SK-N-SH (cell line): ENCODE measurements at regions not wholly inside any gene's neighbourhood (a gene's known extent, or its start where the extent isn't known, plus 50 kb on each side); places are given as distances from the start of the nearest gene placed in this dataset.

Experiments used
- CHD2 ChIP-seq: fragments of 150-350 bp; IDR thresholded peaks from 2 replicates; pipeline ENCODE4 v1.6.1; 2018; ENCODE audit warnings: low read length; ENCODE audit not compliant: partially characterized antibody
- CTCF ChIP-seq: fragments of 200-600 bp; sonication (generic); IDR thresholded peaks from 2 replicates; pipeline ENCODE4 v1.6.1; 2017; ENCODE audit warnings: antibody characterized with exemption, mild to moderate bottlenecking, moderate library complexity
- SMC3 ChIP-seq: IDR thresholded peaks from 2 replicates; pipeline ENCODE4 v1.6.1; 2012; ENCODE audit warnings: low read depth, low read length, improper control_type of control experiment

DNA sequence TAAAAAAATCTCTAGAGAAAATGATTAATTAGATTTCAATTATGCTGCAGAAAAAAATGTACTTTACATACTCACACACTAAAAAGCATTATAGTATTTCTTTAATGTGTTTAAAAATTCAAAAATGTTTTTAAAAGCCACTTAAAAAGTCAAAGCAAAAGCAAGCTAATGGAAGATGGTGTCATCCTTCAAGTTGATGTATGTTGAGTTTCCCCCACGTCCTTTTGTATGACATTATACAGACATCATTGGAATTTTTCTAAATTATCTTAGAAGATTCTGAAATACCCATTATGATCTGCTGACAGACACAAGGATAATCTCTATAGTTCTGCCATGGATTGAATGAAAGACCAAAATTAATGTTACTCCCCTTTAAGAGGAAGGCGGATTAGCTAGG lies 393.7 kb upstream of the TENM3 start:
- no peak for TF ChIP-seq CTCF
- no peak for TF ChIP-seq CHD2
- no peak for TF ChIP-seq SMC3
